ENCODE measurements at regions not wholly inside any gene's neighbourhood (a gene's known extent, or its start where the extent isn't known, plus 50 kb on each side); places are given as distances from the start of the nearest gene placed in this dataset.

- TF ChIP-seq EZH2 (IDR thresholded peaks at IDR 0.05; ENCODE audit: borderline replicate concordance, low read length): no peak
- TF ChIP-seq, protein P1, sequence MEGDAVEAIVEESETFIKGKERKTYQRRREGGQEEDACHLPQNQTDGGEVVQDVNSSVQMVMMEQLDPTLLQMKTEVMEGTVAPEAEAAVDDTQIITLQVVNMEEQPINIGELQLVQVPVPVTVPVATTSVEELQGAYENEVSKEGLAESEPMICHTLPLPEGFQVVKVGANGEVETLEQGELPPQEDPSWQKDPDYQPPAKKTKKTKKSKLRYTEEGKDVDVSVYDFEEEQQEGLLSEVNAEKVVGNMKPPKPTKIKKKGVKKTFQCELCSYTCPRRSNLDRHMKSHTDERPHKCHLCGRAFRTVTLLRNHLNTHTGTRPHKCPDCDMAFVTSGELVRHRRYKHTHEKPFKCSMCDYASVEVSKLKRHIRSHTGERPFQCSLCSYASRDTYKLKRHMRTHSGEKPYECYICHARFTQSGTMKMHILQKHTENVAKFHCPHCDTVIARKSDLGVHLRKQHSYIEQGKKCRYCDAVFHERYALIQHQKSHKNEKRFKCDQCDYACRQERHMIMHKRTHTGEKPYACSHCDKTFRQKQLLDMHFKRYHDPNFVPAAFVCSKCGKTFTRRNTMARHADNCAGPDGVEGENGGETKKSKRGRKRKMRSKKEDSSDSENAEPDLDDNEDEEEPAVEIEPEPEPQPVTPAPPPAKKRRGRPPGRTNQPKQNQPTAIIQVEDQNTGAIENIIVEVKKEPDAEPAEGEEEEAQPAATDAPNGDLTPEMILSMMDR (IDR thresholded peaks at IDR 0.05; ENCODE audit: low read length): no peak
- H3K79me2 ChIP-seq (ENCODE audit: insufficient read depth, low read length): no peaks in the 10 kb centered on the region
These were observed 239.9 kb upstream of the CSNK1A1L start for GRCh38 chr13:37345391-37345790.

DNA sequence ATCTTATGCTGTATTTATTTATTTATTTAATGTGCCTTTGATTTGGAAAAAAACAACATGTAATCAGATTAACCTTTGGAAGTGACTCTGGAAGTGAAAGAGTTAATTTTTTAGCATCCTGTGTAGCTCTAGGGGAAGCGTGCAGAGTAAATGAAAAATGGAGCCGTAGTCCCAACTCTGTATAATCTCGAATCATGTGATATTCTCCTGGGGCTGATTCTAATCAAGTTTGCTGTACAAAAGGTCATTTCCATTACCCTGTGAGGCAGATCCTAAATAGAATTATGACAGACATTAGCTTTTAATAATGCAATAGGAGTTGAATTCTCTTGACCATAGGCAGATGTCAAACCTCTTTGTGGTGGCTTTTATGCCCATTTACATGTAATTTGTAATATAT lies 238.6 kb upstream of the CSNK1A1L start:
- no peaks in the 10 kb centered on the region for H3K9me2 ChIP-seq (ENCODE audit: low read depth, low read length)
- H3K36me3 ChIP-seq (ENCODE audit: insufficient read depth, low read length): no peaks in the 10 kb centered on the region
- no peaks in the 10 kb centered on the region for H3K4me1 ChIP-seq (ENCODE audit: insufficient read depth, low read length, severe bottlenecking)
- H2AFZ ChIP-seq (ENCODE audit: low read length): no peak overlapping the region
- H3K27ac ChIP-seq (ENCODE audit: low read depth, low read length, poor library complexity, severe bottlenecking): no peak overlapping the region
- no peak overlapping the region for H3K4me2 ChIP-seq (ENCODE audit: low read length)
- H3F3A ChIP-seq (ENCODE audit: insufficient read depth, low read length): no peaks in the 10 kb centered on the region
- H3K4me3 ChIP-seq (ENCODE audit: low read depth, low read length, poor library complexity, severe bottlenecking): no peak overlapping the region
- H3K79me2 ChIP-seq (ENCODE audit: insufficient read depth, low read length): no peaks in the 10 kb centered on the region
- no peaks in the 10 kb centered on the region for H3K27me3 ChIP-seq (ENCODE audit: insufficient read depth, low read length)
- H3K9me3 ChIP-seq (ENCODE audit: low read length): no peaks in the 10 kb centered on the region
- H4K20me1 ChIP-seq (ENCODE audit: insufficient read depth, low read length): no peaks in the 10 kb centered on the region
- no peak overlapping the region for H3K9ac ChIP-seq (ENCODE audit: low read length)
- TF ChIP-seq, protein P1 (IDR thresholded peaks at IDR 0.05; ENCODE audit: low read length): no peak
- TF ChIP-seq EZH2 (IDR thresholded peaks at IDR 0.05; ENCODE audit: borderline replicate concordance, low read length): no peak

More at GRCh38 chr13:37345391-37345790, 239.9 kb upstream of the CSNK1A1L start:
- Histone ChIP-seq H3F3A (ENCODE audit: insufficient read depth, low read length) (no peaks in the 10 kb centered on the region), H4K20me1 (ENCODE audit: insufficient read depth, low read length) (no peaks in the 10 kb centered on the region), H3K4me3 (ENCODE audit: low read depth, low read length, poor library complexity, severe bottlenecking) (no peak overlapping the region), H3K27ac (ENCODE audit: low read depth, low read length, poor library complexity, severe bottlenecking) (no peak overlapping the region), H3K4me2 (ENCODE audit: low read length) (no peak overlapping the region), H3K9me3 (ENCODE audit: low read length) (no peaks in the 10 kb centered on the region), H3K27me3 (ENCODE audit: insufficient read depth, low read length) (no peaks in the 10 kb centered on the region), H3K4me1 (ENCODE audit: insufficient read depth, low read length, severe bottlenecking) (no peaks in the 10 kb centered on the region), H3K36me3 (ENCODE audit: insufficient read depth, low read length) (no peaks in the 10 kb centered on the region), H2AFZ (ENCODE audit: low read length) (no peak overlapping the region), H3K9me2 (ENCODE audit: low read depth, low read length) (no peaks in the 10 kb centered on the region), H3K9ac (ENCODE audit: low read length) (no peak overlapping the region)

DNA sequence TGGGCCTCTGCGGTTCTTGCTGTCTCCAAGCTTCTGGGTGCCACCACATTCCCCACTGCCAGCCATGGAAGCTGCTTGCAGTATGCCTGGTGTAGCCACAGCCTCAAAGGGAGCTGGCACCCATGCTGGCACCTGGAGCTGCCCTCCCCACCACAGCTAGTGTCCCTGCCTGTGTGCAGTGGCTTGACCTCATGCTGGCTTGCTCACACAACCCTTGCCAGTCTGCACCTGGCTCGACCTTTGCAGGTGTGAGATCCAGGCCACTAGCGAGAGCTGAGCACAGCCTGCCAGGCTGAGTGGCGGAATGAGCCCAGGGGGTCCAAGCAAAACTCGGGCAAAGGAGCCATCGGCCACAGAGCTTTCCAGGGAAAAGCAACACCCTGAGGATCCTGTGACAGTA lies 236.7 kb upstream of the CSNK1A1L start:
- Histone ChIP-seq H3K27ac (ENCODE audit: low read depth, low read length, poor library complexity, severe bottlenecking) (no peak overlapping the region), H3K27me3 (ENCODE audit: insufficient read depth, low read length) (no peaks in the 10 kb centered on the region), H3K79me2 (ENCODE audit: insufficient read depth, low read length) (no peaks in the 10 kb centered on the region), H3K9me3 (ENCODE audit: low read length) (no peaks in the 10 kb centered on the region), H3K9ac (ENCODE audit: low read length) (no peak overlapping the region), H4K20me1 (ENCODE audit: insufficient read depth, low read length) (no peaks in the 10 kb centered on the region), H3K4me1 (ENCODE audit: insufficient read depth, low read length, severe bottlenecking) (no peaks in the 10 kb centered on the region), H3K36me3 (ENCODE audit: insufficient read depth, low read length) (no peaks in the 10 kb centered on the region), H3F3A (ENCODE audit: insufficient read depth, low read length) (no peaks in the 10 kb centered on the region), H2AFZ (ENCODE audit: low read length) (no peak overlapping the region), H3K9me2 (ENCODE audit: low read depth, low read length) (no peaks in the 10 kb centered on the region), H3K4me3 (ENCODE audit: low read depth, low read length, poor library complexity, severe bottlenecking) (no peak overlapping the region), H3K4me2 (ENCODE audit: low read length) (no peak overlapping the region)
- TF ChIP-seq, protein P1 (IDR thresholded peaks at IDR 0.05; ENCODE audit: low read length): no peak
- no peak for TF ChIP-seq EZH2 (IDR thresholded peaks at IDR 0.05; ENCODE audit: borderline replicate concordance, low read length)
